Ascending aorta (tissue), 2 donors: ENCODE measurements at regions not wholly inside any gene's neighbourhood (a gene's known extent, or its start where the extent isn't known, plus 50 kb on each side); places are given as distances from the start of the nearest gene placed in this dataset.

ENCODE experiments used
- DNase-seq, 2 donors: peaks; one replicate each; pipeline ENCODE4 v3.0.0-alpha.2; 2019; ENCODE audit warnings: low spot score in 2 of 2
- H3K27ac ChIP-seq, 2 donors: fragments of 200-600 bp; sonication (generic); one replicate each; pipeline ENCODE4 v1.5.1; 2016 to 2017; ENCODE audit warnings: mild to moderate bottlenecking in 1 of 2
- H3K27me3 ChIP-seq: fragments of 200-600 bp; sonication (generic); one replicate; pipeline ENCODE4 v1.5.1; 2017
- H3K36me3 ChIP-seq, 2 donors: fragments of 200-600 bp; sonication (generic); one replicate each; pipeline ENCODE4 v1.5.1; 2016
- H3K4me1 ChIP-seq, 2 donors: fragments of 200-600 bp; sonication (generic); one replicate each; pipeline ENCODE4 v1.5.1; 2016 to 2017; ENCODE audit warnings: mild to moderate bottlenecking in 1 of 2
- H3K4me3 ChIP-seq, 2 donors: fragments of 200-600 bp; sonication (generic); one replicate each; pipeline ENCODE4 v1.5.1; 2016 to 2017; ENCODE audit warnings: mild to moderate bottlenecking in 1 of 2
- H3K9me3 ChIP-seq, 2 donors: fragments of 200-600 bp; sonication (generic); one replicate each; pipeline ENCODE4 v1.5.1; 2016
- intact Hi-C: fragments of 100-400 bp; cut with DNase I; formaldehyde crosslinking; loops from one replicate; pipeline ENCODE4 v1.15.1; 2023
- TF ChIP-seq, protein P1 (sequence below), 3 experiments: fragments of 200-600 bp in 2 of 3; fragments of 450-650 bp in 1 of 3; sonication (generic) in 2 of 3; IDR thresholded peaks; one replicate each; pipeline ENCODE4 v1.5.1; 2016 to 2019; ENCODE audit warnings: antibody characterized with exemption in 3 of 3, mild to moderate bottlenecking in 1 of 3, moderate library complexity in 1 of 3

DNA sequence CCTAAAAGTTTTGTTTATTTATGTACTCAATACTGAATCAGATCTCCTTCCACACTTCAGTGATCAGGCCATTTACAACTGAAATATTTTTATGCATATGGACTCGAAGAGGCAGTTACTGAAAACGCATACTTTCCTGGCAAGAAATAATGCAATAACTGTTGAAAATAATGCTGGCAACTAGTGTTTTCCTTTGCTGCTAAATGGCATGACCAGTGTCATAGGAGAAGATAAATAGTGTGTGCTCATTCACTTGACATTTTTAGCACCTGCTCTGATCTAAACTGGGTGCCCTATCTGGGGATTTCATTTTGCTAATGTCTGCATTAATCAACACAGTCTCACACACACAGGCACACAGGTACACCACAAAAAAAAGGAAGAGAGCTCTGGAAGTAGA is 695.2 kb downstream of the TUSC7 start:
- DNase-seq: no peak
- TF ChIP-seq, protein P1, sequence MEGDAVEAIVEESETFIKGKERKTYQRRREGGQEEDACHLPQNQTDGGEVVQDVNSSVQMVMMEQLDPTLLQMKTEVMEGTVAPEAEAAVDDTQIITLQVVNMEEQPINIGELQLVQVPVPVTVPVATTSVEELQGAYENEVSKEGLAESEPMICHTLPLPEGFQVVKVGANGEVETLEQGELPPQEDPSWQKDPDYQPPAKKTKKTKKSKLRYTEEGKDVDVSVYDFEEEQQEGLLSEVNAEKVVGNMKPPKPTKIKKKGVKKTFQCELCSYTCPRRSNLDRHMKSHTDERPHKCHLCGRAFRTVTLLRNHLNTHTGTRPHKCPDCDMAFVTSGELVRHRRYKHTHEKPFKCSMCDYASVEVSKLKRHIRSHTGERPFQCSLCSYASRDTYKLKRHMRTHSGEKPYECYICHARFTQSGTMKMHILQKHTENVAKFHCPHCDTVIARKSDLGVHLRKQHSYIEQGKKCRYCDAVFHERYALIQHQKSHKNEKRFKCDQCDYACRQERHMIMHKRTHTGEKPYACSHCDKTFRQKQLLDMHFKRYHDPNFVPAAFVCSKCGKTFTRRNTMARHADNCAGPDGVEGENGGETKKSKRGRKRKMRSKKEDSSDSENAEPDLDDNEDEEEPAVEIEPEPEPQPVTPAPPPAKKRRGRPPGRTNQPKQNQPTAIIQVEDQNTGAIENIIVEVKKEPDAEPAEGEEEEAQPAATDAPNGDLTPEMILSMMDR (IDR thresholded peaks at IDR 0.05): no peak
- Histone ChIP-seq H3K36me3 (no peaks in the 10 kb centered on the region), H3K9me3 (no peaks in the 10 kb centered on the region), H3K4me3 (no peak overlapping the region), H3K4me1 (no peaks in the 10 kb centered on the region), H3K27ac (no peak overlapping the region), H3K27me3 (no peaks in the 10 kb centered on the region)
- intact Hi-C loops: no loop called here

DNA sequence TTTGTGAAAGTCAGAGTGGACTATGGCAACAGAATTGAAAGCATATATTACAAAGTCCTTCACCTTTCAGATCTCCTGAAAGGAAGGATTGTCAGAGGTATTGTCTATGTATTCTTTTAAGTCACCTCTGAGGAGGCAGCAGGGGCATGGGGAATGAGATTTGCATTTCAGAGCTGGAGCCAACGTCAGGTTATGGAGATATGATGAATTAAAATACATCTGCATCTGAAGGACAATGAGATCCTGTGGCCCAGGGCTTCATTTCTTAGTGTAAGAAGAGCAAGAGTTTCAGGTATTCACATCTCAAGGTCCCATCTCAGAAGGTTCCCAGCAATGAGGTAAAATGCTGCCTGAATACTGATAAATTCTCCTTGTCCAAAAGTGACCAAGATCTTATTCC is 695.8 kb downstream of the TUSC7 start:
- H3K36me3 ChIP-seq: no peaks in the 10 kb centered on the region
- H3K27ac ChIP-seq: no peak overlapping the region
- DNase-seq: no peak
- H3K9me3 ChIP-seq: no peaks in the 10 kb centered on the region
- H3K27me3 ChIP-seq: no peaks in the 10 kb centered on the region
- TF ChIP-seq, protein P1 (IDR thresholded peaks at IDR 0.05): no peak
- no peaks in the 10 kb centered on the region for H3K4me1 ChIP-seq
- H3K4me3 ChIP-seq: no peak overlapping the region
- intact Hi-C loops: no loop called here

DNA sequence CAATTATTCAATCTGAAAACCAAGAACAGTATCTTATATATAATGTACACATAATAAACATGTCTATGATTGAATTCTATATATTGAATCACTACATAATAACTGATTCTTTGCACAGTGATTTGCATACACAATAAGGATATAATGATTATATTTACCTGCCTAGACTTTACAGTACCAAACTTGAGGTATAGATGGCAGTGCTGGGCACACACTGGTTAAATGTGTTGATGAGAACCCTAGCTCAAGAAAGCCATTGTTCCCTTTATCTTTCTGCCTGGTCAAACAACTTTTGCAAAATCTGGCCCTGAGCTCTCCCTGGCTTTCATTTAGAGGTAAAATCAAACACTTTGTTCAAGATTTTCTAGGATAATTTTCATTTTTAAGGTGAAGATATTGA is 697.7 kb downstream of the TUSC7 start:
- no peaks in the 10 kb centered on the region for H3K4me1 ChIP-seq
- H3K4me3 ChIP-seq: no peak overlapping the region
- H3K27me3 ChIP-seq: no peaks in the 10 kb centered on the region
- TF ChIP-seq, protein P1 (IDR thresholded peaks at IDR 0.05): no peak
- no peak overlapping the region for H3K27ac ChIP-seq
- no peaks in the 10 kb centered on the region for H3K9me3 ChIP-seq
- H3K36me3 ChIP-seq: no peaks in the 10 kb centered on the region
- intact Hi-C loops: no loop called here
- no peak for DNase-seq

DNA sequence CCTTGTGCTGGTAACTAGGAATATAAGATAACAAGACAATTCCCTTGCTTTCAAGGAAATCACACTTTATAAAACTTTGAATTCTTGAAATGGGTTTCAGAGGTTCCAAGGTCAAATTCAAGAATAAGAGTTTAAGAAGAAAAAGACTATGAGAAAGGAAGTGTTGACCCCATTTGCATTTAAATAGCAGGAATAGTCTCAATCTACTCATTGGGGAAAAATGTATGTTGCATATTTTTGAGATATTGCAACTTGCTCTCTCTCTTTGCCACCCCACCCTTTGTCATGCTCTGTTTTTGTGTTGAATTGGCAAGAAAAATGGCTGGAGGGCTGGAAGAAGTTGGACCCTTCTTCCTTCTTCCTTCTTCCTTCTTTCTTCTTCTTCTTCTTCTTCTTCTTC is 699.2 kb downstream of the TUSC7 start:
- TF ChIP-seq, protein P1 (IDR thresholded peaks at IDR 0.05): no peak
- intact Hi-C loops: no loop called here
- H3K36me3 ChIP-seq: no peaks in the 10 kb centered on the region
- no peak overlapping the region for H3K27ac ChIP-seq
- no peak overlapping the region for H3K4me3 ChIP-seq
- H3K4me1 ChIP-seq: no peaks in the 10 kb centered on the region
- no peaks in the 10 kb centered on the region for H3K9me3 ChIP-seq
- no peak for DNase-seq
- no peaks in the 10 kb centered on the region for H3K27me3 ChIP-seq

DNA sequence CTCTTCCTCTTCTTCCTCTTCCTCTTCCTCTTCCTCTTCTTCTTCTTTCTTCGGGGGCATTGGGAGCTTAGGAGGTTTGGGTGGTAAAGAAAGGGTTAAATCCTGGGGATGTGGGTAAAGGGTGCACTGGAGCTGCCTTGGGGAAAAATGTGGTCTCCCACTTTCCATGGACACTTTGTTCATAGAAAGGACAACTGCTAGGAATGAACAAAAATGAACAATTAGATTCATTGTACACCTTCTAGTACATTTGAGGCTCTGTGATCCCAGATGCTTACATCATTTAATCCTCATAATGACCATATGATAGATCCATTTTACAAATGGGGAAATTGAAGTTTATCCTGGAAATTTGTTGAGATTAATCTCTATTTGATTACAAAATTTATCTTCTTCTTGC is 699.7 kb downstream of the TUSC7 start:
- Histone ChIP-seq H3K9me3 (no peaks in the 10 kb centered on the region), H3K4me3 (no peak overlapping the region), H3K4me1 (no peaks in the 10 kb centered on the region), H3K27me3 (no peaks in the 10 kb centered on the region), H3K27ac (no peak overlapping the region), H3K36me3 (no peaks in the 10 kb centered on the region)
- TF ChIP-seq, protein P1 (IDR thresholded peaks at IDR 0.05): no peak
- intact Hi-C loops: no loop called here
- DNase-seq: no peak

DNA sequence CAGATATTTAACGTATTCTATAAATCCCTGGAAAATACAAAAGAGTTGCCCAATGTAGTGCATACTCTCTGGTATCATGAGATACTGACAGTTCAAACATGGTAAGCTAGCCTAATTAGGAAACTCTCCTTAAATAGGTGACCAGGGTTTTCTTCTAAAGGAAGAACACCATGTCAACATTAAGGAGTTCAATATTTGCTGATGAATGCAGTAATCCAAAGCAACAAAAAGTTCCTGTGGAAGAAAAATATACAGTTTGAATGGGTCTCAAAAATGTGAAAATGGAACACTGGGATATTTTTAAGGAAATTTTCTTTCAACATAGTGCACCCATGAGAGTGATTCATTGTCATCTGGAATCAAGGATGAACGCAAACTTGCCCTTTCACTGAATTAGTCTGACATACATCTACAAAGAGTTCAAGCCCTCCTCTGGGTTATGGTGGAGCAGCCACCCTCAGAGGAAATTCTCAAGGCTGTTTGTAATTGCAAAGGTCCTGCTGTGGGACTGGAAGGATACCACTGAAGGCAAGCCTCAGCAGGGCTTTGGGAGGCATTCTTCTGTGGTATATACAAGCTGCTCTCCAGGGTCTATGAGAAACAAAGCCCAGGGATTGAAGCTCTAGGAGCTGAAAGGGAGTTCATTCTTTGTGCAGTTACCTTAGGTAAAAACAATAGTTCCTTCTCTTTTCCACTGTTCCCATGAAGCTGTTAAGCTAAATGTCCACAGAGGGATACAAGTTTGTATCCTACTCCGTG is 700.3 kb downstream of the TUSC7 start:
- H3K9me3 ChIP-seq: no peaks in the 10 kb centered on the region
- no peaks in the 10 kb centered on the region for H3K4me1 ChIP-seq
- no peak overlapping the region for H3K4me3 ChIP-seq
- DNase-seq: no peak
- TF ChIP-seq, protein P1 (IDR thresholded peaks at IDR 0.05): no peak
- intact Hi-C loops: no loop called here
- no peaks in the 10 kb centered on the region for H3K36me3 ChIP-seq
- H3K27ac ChIP-seq: no peak overlapping the region
- no peaks in the 10 kb centered on the region for H3K27me3 ChIP-seq
